BE2C (cell line): ENCODE measurements at regions not wholly inside any gene's neighbourhood (a gene's known extent, or its start where the extent isn't known, plus 50 kb on each side); places are given as distances from the start of the nearest gene placed in this dataset.

Experiments used
- DNase-seq: peaks from one replicate; pipeline ENCODE4 v3.0.0-alpha.2; 2020
- H3K27me3 ChIP-seq: fragments of 250-450 bp; sonication (Bioruptor Pico); 2 replicates; pipeline ENCODE4 v1.5.1; 2020; ENCODE audit warnings: mild to moderate bottlenecking
- H3K36me3 ChIP-seq: fragments of 250-450 bp; sonication (Bioruptor Pico); 2 replicates; pipeline ENCODE4 v1.5.1; 2020; ENCODE audit warnings: mild to moderate bottlenecking
- H3K4me1 ChIP-seq: fragments of 250-450 bp; sonication (Bioruptor Pico); 2 replicates; pipeline ENCODE4 v1.5.1; 2020
- H3K4me3 ChIP-seq: 2 replicates; pipeline ENCODE4 v1.5.1; 2011; ENCODE audit warnings: low read depth, low read length
- H3K9me3 ChIP-seq: fragments of 250-450 bp; sonication (Bioruptor Pico); 2 replicates; pipeline ENCODE4 v1.5.1; 2020
- TF ChIP-seq, protein P1 (sequence below): IDR thresholded peaks from 2 replicates; pipeline ENCODE4 v1.5.1; 2012; ENCODE audit warnings: mild to moderate bottlenecking, low read depth, low read length

DNA sequence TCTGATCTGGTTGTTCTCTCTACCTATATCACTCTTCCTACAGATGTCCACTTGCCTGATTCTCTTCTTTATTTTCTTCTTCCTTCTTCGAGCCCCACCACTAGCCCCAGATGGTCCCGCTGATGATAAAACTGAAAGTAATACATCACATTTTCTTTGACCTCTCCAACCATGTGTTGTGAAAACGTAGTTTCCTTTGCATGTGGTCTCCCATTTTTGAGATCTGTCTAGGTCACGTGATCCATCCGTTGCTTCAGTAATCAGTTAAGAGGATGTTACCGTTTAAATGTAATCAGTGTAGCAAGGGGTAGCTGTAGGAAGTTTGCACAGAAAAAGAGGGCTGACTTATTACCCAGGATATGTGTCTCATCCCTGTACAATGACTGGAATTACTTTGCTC lies 426.3 kb upstream of the TLE4 start:
- H3K4me3 ChIP-seq = no peak overlapping the region
- no peaks in the 10 kb centered on the region for H3K9me3 ChIP-seq
- DNase-seq = no peak
- no peaks in the 10 kb centered on the region for H3K27me3 ChIP-seq
- H3K4me1 ChIP-seq = no peaks in the 10 kb centered on the region
- TF ChIP-seq, protein P1, sequence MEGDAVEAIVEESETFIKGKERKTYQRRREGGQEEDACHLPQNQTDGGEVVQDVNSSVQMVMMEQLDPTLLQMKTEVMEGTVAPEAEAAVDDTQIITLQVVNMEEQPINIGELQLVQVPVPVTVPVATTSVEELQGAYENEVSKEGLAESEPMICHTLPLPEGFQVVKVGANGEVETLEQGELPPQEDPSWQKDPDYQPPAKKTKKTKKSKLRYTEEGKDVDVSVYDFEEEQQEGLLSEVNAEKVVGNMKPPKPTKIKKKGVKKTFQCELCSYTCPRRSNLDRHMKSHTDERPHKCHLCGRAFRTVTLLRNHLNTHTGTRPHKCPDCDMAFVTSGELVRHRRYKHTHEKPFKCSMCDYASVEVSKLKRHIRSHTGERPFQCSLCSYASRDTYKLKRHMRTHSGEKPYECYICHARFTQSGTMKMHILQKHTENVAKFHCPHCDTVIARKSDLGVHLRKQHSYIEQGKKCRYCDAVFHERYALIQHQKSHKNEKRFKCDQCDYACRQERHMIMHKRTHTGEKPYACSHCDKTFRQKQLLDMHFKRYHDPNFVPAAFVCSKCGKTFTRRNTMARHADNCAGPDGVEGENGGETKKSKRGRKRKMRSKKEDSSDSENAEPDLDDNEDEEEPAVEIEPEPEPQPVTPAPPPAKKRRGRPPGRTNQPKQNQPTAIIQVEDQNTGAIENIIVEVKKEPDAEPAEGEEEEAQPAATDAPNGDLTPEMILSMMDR = no peak
- H3K36me3 ChIP-seq = no peaks in the 10 kb centered on the region

- H3K9me3 ChIP-seq = no peaks in the 10 kb centered on the region
- no peaks in the 10 kb centered on the region for H3K4me1 ChIP-seq
Observed at GRCh38 chr9:79149585-79149984, 422.2 kb upstream of the TLE4 start.

GRCh38 chr9:79151791-79152190 lies 420.0 kb upstream of the TLE4 start:
- TF ChIP-seq, protein P1 = no peak
- Histone ChIP-seq H3K36me3 (no peaks in the 10 kb centered on the region), H3K27me3 (no peaks in the 10 kb centered on the region), H3K9me3 (no peaks in the 10 kb centered on the region), H3K4me1 (no peaks in the 10 kb centered on the region), H3K4me3 (no peak overlapping the region)
- DNase-seq = no peak

More at GRCh38 chr9:79149585-79149984, 422.2 kb upstream of the TLE4 start:
- no peaks in the 10 kb centered on the region for H3K27me3 ChIP-seq
- TF ChIP-seq, protein P1 = no peak
- H3K36me3 ChIP-seq = no peaks in the 10 kb centered on the region
- H3K4me3 ChIP-seq = no peak overlapping the region
- DNase-seq = no peak

- DNase-seq = no peak
- Histone ChIP-seq H3K4me3 (no peak overlapping the region), H3K27me3 (no peaks in the 10 kb centered on the region), H3K4me1 (no peaks in the 10 kb centered on the region), H3K9me3 (no peaks in the 10 kb centered on the region), H3K36me3 (no peaks in the 10 kb centered on the region)
- TF ChIP-seq, protein P1 = no peak
Observed at GRCh38 chr9:79152306-79152705, 419.5 kb upstream of the TLE4 start.

- Histone ChIP-seq H3K4me1 (no peaks in the 10 kb centered on the region), H3K9me3 (no peaks in the 10 kb centered on the region), H3K36me3 (no peaks in the 10 kb centered on the region), H3K4me3 (no peak overlapping the region), H3K27me3 (no peaks in the 10 kb centered on the region)
- TF ChIP-seq, protein P1 = no peak
- no peak for DNase-seq
Observed at GRCh38 chr9:79154806-79155205, 417.0 kb upstream of the TLE4 start.

DNA sequence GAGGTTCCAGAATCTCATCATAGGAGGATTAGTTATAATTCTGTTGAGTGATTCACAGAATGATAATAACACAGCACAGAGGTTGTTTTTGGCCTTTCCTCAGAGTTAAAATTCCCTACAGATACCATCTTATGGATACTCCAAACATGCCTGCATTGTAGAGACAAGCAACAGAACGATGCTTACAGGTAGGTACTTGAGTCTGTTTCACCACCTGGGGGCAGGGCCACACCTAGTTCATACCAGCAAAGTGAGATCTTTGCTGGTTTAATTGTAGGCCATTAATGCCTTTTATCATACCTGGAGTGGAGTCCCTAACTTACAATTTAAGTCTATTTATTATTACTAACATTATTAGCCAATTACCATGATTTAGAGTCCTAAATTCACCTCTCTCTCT lies 416.5 kb upstream of the TLE4 start:
- TF ChIP-seq, protein P1 = 0 out of 2 replicates have a peak, but pooled peaks have one; percentile 5
- DNase-seq = no peak

More for the DNA sequence above, 416.5 kb upstream of the TLE4 start:
- no peaks in the 10 kb centered on the region for H3K4me1 ChIP-seq
- no peaks in the 10 kb centered on the region for H3K9me3 ChIP-seq
- no peaks in the 10 kb centered on the region for H3K36me3 ChIP-seq
- H3K4me3 ChIP-seq = no peak overlapping the region
- no peaks in the 10 kb centered on the region for H3K27me3 ChIP-seq
